PC-3 (cell line): ENCODE measurements at regions not wholly inside any gene's neighbourhood (a gene's known extent, or its start where the extent isn't known, plus 50 kb on each side); places are given as distances from the start of the nearest gene placed in this dataset.

ENCODE experiments used
- ATAC-seq: fragments of 200-7000 bp; cut with Tn5 transposase; 2 replicates; pipeline ENCODE4 v1.9.1; 2020; ENCODE audit warnings: mild to moderate bottlenecking, moderate library complexity
- BruUV-seq: library from RNA; stranded (reverse); fragments of 400-500 nt; replicated peaks from 2 replicates; lab custom pipeline; 2021; lab: Mats Ljungman, UMichigan
- CTCF ChIA-PET: fragments of 300-600 bp; sonication (Branson Sonifier 250); formaldehyde crosslinking; loops from one replicate; lab custom pipeline; 2022; ENCODE audit warnings: antibody characterized with exemption; lab: Charles Lee
- POLR2A ChIA-PET: fragments of 300-600 bp; sonication (Branson Sonifier 250); formaldehyde crosslinking; loops from one replicate; lab custom pipeline; 2022; ENCODE audit warnings: antibody characterized with exemption; ENCODE audit not compliant: unreplicated experiment; lab: Charles Lee
- DNase-seq: peaks from one replicate; pipeline ENCODE4 v3.0.0-alpha.2; 2015
- H2AFZ ChIP-seq: fragments of 300-600 bp; sonication (generic); 2 replicates; pipeline ENCODE4 v1.6.0; 2016; ENCODE audit warnings: antibody characterized with exemption, low read length
- H3F3A ChIP-seq: fragments of 300-600 bp; sonication (generic); one replicate; pipeline ENCODE4 v1.6.0; 2017; ENCODE audit warnings: antibody characterized with exemption, low read length, control low read depth, mild to moderate bottlenecking; ENCODE audit not compliant: unreplicated experiment
- H3K27ac ChIP-seq: fragments of 300-600 bp; sonication (generic); 2 replicates; pipeline ENCODE4 v1.5.1; 2016; ENCODE audit warnings: mild to moderate bottlenecking, low read length
- H3K27me3 ChIP-seq: fragments of 300-600 bp; sonication (generic); 2 replicates; pipeline ENCODE4 v1.6.1; 2016; ENCODE audit warnings: low read length, mixed read lengths
- H3K36me3 ChIP-seq: fragments of 300-600 bp; sonication (generic); 2 replicates; pipeline ENCODE4 v1.6.1; 2016; ENCODE audit warnings: low read depth, mixed run types, low read length, mixed read lengths
- H3K4me1 ChIP-seq: fragments of 300-600 bp; sonication (generic); 2 replicates; pipeline ENCODE4 v1.5.1; 2016; ENCODE audit warnings: low read length; ENCODE audit not compliant: insufficient read depth
- H3K4me2 ChIP-seq: fragments of 300-600 bp; sonication (generic); 2 replicates; pipeline ENCODE4 v1.6.0; 2016; ENCODE audit warnings: low read length
- H3K4me3 ChIP-seq: fragments of 300-600 bp; sonication (generic); 2 replicates; pipeline ENCODE4 v1.5.1; 2016; ENCODE audit warnings: mild to moderate bottlenecking, low read length, mixed read lengths
- H3K79me2 ChIP-seq: fragments of 300-600 bp; sonication (generic); 2 replicates; pipeline ENCODE4 v1.6.1; 2017; ENCODE audit warnings: low read length, mixed read lengths
- H3K9ac ChIP-seq: fragments of 300-600 bp; sonication (generic); 2 replicates; pipeline ENCODE4 v1.6.0; 2016; ENCODE audit warnings: mild to moderate bottlenecking, low read length
- H3K9me2 ChIP-seq: fragments of 300-600 bp; sonication (generic); replicated peaks from 2 replicates; pipeline ENCODE4 v1.6.1; 2016; ENCODE audit warnings: mixed run types, low read length, mixed read lengths
- H3K9me3 ChIP-seq: fragments of 300-600 bp; sonication (generic); 2 replicates; pipeline ENCODE4 v1.6.1; 2016; ENCODE audit warnings: low read length, mixed read lengths
- H4K20me1 ChIP-seq: fragments of 300-600 bp; sonication (generic); 2 replicates; pipeline ENCODE4 v1.6.1; 2016; ENCODE audit warnings: low read length, mixed read lengths
- EZH2 ChIP-seq: fragments of 300-600 bp; sonication (generic); IDR thresholded peaks from one replicate; pipeline ENCODE4 v1.6.1; 2017; ENCODE audit warnings: antibody characterized with exemption, mild to moderate bottlenecking, low read length; ENCODE audit not compliant: unreplicated experiment
- EZH2phosphoT487 ChIP-seq: fragments of 300-600 bp; sonication (generic); IDR thresholded peaks from 2 replicates; pipeline ENCODE4 v1.6.1; 2018; ENCODE audit warnings: mild to moderate bottlenecking, antibody characterized with exemption, low read length, borderline replicate concordance
- intact Hi-C: fragments of 100-400 bp; cut with micrococcal nuclease; formaldehyde crosslinking; loops from 2 replicates; pipeline ENCODE4 v1.9.0; 2023
- TF ChIP-seq, protein P1 (sequence below): fragments of 300-600 bp; sonication (generic); conservative IDR thresholded peaks from 2 replicates; pipeline ENCODE4 v1.5.1; 2017; ENCODE audit warnings: antibody characterized with exemption, low read depth, mild to moderate bottlenecking, low read length

- no peaks in the 10 kb centered on the region for H3K9me2 ChIP-seq
- H3K9me3 ChIP-seq: no peaks in the 10 kb centered on the region
- TF ChIP-seq, protein P1, sequence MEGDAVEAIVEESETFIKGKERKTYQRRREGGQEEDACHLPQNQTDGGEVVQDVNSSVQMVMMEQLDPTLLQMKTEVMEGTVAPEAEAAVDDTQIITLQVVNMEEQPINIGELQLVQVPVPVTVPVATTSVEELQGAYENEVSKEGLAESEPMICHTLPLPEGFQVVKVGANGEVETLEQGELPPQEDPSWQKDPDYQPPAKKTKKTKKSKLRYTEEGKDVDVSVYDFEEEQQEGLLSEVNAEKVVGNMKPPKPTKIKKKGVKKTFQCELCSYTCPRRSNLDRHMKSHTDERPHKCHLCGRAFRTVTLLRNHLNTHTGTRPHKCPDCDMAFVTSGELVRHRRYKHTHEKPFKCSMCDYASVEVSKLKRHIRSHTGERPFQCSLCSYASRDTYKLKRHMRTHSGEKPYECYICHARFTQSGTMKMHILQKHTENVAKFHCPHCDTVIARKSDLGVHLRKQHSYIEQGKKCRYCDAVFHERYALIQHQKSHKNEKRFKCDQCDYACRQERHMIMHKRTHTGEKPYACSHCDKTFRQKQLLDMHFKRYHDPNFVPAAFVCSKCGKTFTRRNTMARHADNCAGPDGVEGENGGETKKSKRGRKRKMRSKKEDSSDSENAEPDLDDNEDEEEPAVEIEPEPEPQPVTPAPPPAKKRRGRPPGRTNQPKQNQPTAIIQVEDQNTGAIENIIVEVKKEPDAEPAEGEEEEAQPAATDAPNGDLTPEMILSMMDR: no peak
- TF ChIP-seq EZH2phosphoT487: no peak
- no peak for DNase-seq
- H3K4me3 ChIP-seq: no peak overlapping the region
- ChIA-PET CTCF (no interaction called here), POLR2A (no interaction called here)
- no peaks in the 10 kb centered on the region for H3K79me2 ChIP-seq
- H3K4me2 ChIP-seq: no peak overlapping the region
- H3K4me1 ChIP-seq: peaks cover 4% of the 10 kb centered on the region; the same call in 1 of the 2 replicates
- H3K27me3 ChIP-seq: no peaks in the 10 kb centered on the region
- no TSS peak for BruUV-seq
- H4K20me1 ChIP-seq: no peaks in the 10 kb centered on the region
- no peaks in the 10 kb centered on the region for H3F3A ChIP-seq
- H3K36me3 ChIP-seq: no peaks in the 10 kb centered on the region
- no peak overlapping the region for H3K9ac ChIP-seq
- intact Hi-C loops: no loop called here
- H3K27ac ChIP-seq: no peak overlapping the region
- no peak overlapping the region for H2AFZ ChIP-seq
- ATAC-seq: no peak
Measured at GRCh38 chr6:22021966-22022365, 274.9 kb downstream of the PRL start.

GRCh38 chr6:22023937-22024336, 272.9 kb downstream of the PRL start:
- H3K4me1 ChIP-seq: peaks cover 4% of the 10 kb centered on the region; the same call in 1 of the 2 replicates
- H3K9me3 ChIP-seq: no peaks in the 10 kb centered on the region
- no peak overlapping the region for H3K4me3 ChIP-seq

GRCh38 chr6:22024973-22025467, 271.8 kb downstream of the PRL start:
- no TSS peak for BruUV-seq
- ATAC-seq (no peak), DNase-seq (no peak)
- H3K79me2 ChIP-seq: no peaks in the 10 kb centered on the region
- intact Hi-C loops: no loop called here
- CTCF ChIA-PET: no interaction called here
- no peaks in the 10 kb centered on the region for H3K9me2 ChIP-seq
- H3F3A ChIP-seq: no peaks in the 10 kb centered on the region
- H3K9ac ChIP-seq: no peak overlapping the region
- no peak overlapping the region for H3K4me2 ChIP-seq
- H4K20me1 ChIP-seq: no peaks in the 10 kb centered on the region
- no peaks in the 10 kb centered on the region for H3K27me3 ChIP-seq
- TF ChIP-seq EZH2phosphoT487: no peak
- TF ChIP-seq, protein P1: no peak
- no peak for TF ChIP-seq EZH2
- no peak overlapping the region for H3K27ac ChIP-seq
- no peak overlapping the region for H2AFZ ChIP-seq
- no peaks in the 10 kb centered on the region for H3K36me3 ChIP-seq
- H3K4me1 ChIP-seq: peaks cover 4% of the 10 kb centered on the region; the same call in 1 of the 2 replicates
- POLR2A ChIA-PET: no interaction called here
- no peak overlapping the region for H3K4me3 ChIP-seq
- no peaks in the 10 kb centered on the region for H3K9me3 ChIP-seq

More at GRCh38 chr6:22023937-22024336, 272.9 kb downstream of the PRL start:
- TF ChIP-seq EZH2phosphoT487 (no peak), EZH2 (no peak)
- TF ChIP-seq, protein P1: no peak
- no peak overlapping the region for H3K27ac ChIP-seq
- H3K27me3 ChIP-seq: no peaks in the 10 kb centered on the region
- no peaks in the 10 kb centered on the region for H4K20me1 ChIP-seq
- ChIA-PET POLR2A (no interaction called here), CTCF (no interaction called here)
- H3K9me2 ChIP-seq: no peaks in the 10 kb centered on the region
- no peaks in the 10 kb centered on the region for H3K79me2 ChIP-seq
- H2AFZ ChIP-seq: no peak overlapping the region
- H3K4me2 ChIP-seq: no peak overlapping the region
- no peak overlapping the region for H3K9ac ChIP-seq
- no peaks in the 10 kb centered on the region for H3K36me3 ChIP-seq
- ATAC-seq (no peak), DNase-seq (no peak)
- intact Hi-C loops: no loop called here
- H3F3A ChIP-seq: no peaks in the 10 kb centered on the region
- no TSS peak for BruUV-seq
